H1 (cell line): ENCODE measurements at regions not wholly inside any gene's neighbourhood (a gene's known extent, or its start where the extent isn't known, plus 50 kb on each side); places are given as distances from the start of the nearest gene placed in this dataset.

Experiments used
- CTCF ChIA-PET: fragments of 300-600 bp; sonication (Branson Sonifier 250); formaldehyde crosslinking; loops from one replicate; lab custom pipeline; 2021; ENCODE audit not compliant: partially characterized antibody; lab: Charles Lee
- POLR2A ChIA-PET: fragments of 300-600 bp; sonication (Branson Sonifier 250); formaldehyde crosslinking; loops from one replicate; lab custom pipeline; 2021; ENCODE audit warnings: inconsistent platforms; ENCODE audit not compliant: partially characterized antibody; lab: Charles Lee
- DNase-seq, 2 experiments: peaks; one replicate each; pipeline versions ENCODE4 v3.0.0 to v3.0.0-alpha.2; 2010 to 2022; ENCODE audit warnings: low spot score in 2 of 2, low read depth in 1 of 2, mixed read lengths in 1 of 2
- FAIRE-seq: peaks from 2 replicates; lab custom pipeline; 2011; peaks lifted over from hg19 to GRCh38; lab: Jason Lieb, UNC
- H2AFZ ChIP-seq: 2 replicates; pipeline ENCODE4 v1.8.1; 2012; ENCODE audit warnings: low read length, inconsistent platforms
- H2AK5ac ChIP-seq: 2 replicates; pipeline ENCODE4 v1.6.1; 2013; ENCODE audit warnings: low read depth, low read length
- H2BK120ac ChIP-seq: replicated peaks from 2 replicates; pipeline ENCODE3; 2013; ENCODE audit warnings: low read depth, low read length, inconsistent platforms
- H2BK12ac ChIP-seq: 2 replicates; pipeline ENCODE4 v1.6.1; 2013; ENCODE audit warnings: low read depth, low read length
- H2BK15ac ChIP-seq: 2 replicates; pipeline ENCODE4 v1.6.1; 2013; ENCODE audit warnings: low read length
- H2BK20ac ChIP-seq: 2 replicates; pipeline ENCODE4 v1.6.1; 2013; ENCODE audit warnings: low read length
- H2BK5ac ChIP-seq: 2 replicates; pipeline ENCODE4 v1.6.1; 2013; ENCODE audit warnings: low read depth, low read length
- H3K14ac ChIP-seq: 2 replicates; pipeline ENCODE4 v1.6.1; 2013; ENCODE audit warnings: inconsistent platforms; ENCODE audit not compliant: insufficient read length
- H3K18ac ChIP-seq: 2 replicates; pipeline ENCODE4 v1.6.1; 2013; ENCODE audit warnings: low read length; ENCODE audit errors: extremely low read depth
- H3K23ac ChIP-seq: 2 replicates; pipeline ENCODE4 v1.6.1; 2013; ENCODE audit warnings: inconsistent platforms; ENCODE audit not compliant: insufficient read length
- H3K23me2 ChIP-seq: 2 replicates; pipeline ENCODE4 v1.6.1; 2013; ENCODE audit warnings: low read depth, low read length
- H3K27ac ChIP-seq: 2 replicates; pipeline ENCODE4 v1.6.1; 2011; ENCODE audit warnings: low read depth, low read length, inconsistent platforms
- H3K27me3 ChIP-seq, 4 experiments: replicated peaks in 1 of 4; 1 replicate in 1 of 4; 2 replicates in 3 of 4; pipeline versions ENCODE4 v1.6.1 to v1.8.1; 2011 to 2013; ENCODE audit warnings: low read length in 3 of 4, mild to moderate bottlenecking in 3 of 4, inconsistent platforms in 2 of 4, mixed read lengths in 2 of 4, moderate library complexity in 1 of 4; ENCODE audit not compliant: control insufficient read depth in 3 of 4, insufficient read depth in 3 of 4; ENCODE audit errors: extremely low read depth in 1 of 4
- H3K36me3 ChIP-seq, 4 experiments: 2 replicates each; pipeline versions ENCODE4 v1.6.1 to v1.8.1; 2011 to 2013; ENCODE audit warnings: mild to moderate bottlenecking in 4 of 4, low read length in 3 of 4, moderate library complexity in 2 of 4, control low read depth in 1 of 4, inconsistent platforms in 1 of 4; ENCODE audit not compliant: insufficient read depth in 4 of 4, control insufficient read depth in 2 of 4
- H3K4ac ChIP-seq: replicated peaks from 2 replicates; pipeline ENCODE3; 2013; ENCODE audit warnings: low read length, low read depth, mixed read lengths, inconsistent platforms; ENCODE audit not compliant: insufficient read length
- H3K4me1 ChIP-seq, 4 experiments: replicated peaks in 1 of 4; 1 replicate in 1 of 4; 2 replicates in 3 of 4; pipeline versions ENCODE4 v1.6.1 to v1.8.1; 2011 to 2013; ENCODE audit warnings: low read length in 3 of 4, inconsistent platforms in 2 of 4, mixed read lengths in 1 of 4; ENCODE audit not compliant: insufficient read depth in 4 of 4, control insufficient read depth in 3 of 4
- H3K4me2 ChIP-seq, 2 experiments: 2 replicates each; pipeline versions ENCODE4 v1.6.1 to v1.8.1; 2011 to 2013; ENCODE audit warnings: low read depth in 2 of 2, low read length in 2 of 2, control low read depth in 1 of 2, inconsistent platforms in 1 of 2, mild to moderate bottlenecking in 1 of 2; ENCODE audit not compliant: insufficient read depth in 1 of 2
- H3K4me3 ChIP-seq, 4 experiments: fragments of 200-600, 300-600 bp in 1 of 4; sonication (generic), shearing (Covaris generic), sonication (Bioruptor Twin) in 1 of 4; 2 replicates each; pipeline versions ENCODE4 v1.5.1 to v1.8.1; 2011 to 2016; ENCODE audit warnings: low read length in 4 of 4, low read depth in 3 of 4, control low read depth in 2 of 4, inconsistent platforms in 2 of 4, mild to moderate bottlenecking in 2 of 4, mixed read lengths in 1 of 4, moderate library complexity in 1 of 4; ENCODE audit not compliant: insufficient read depth in 2 of 4; ENCODE audit errors: extremely low read depth in 1 of 4
- H3K56ac ChIP-seq: replicated peaks from 2 replicates; pipeline ENCODE3; 2013; ENCODE audit warnings: low read depth, mild to moderate bottlenecking, mixed read lengths, low read length, inconsistent platforms; ENCODE audit not compliant: insufficient read length
- H3K79me1 ChIP-seq: 2 replicates; pipeline ENCODE4 v1.6.1; 2013; ENCODE audit warnings: low read depth, low read length, control low read depth
- H3K79me2 ChIP-seq, 2 experiments: 2 replicates each; pipeline versions ENCODE4 v1.6.1 to v1.8.1; 2012 to 2013; ENCODE audit warnings: low read length in 2 of 2, mild to moderate bottlenecking in 2 of 2, inconsistent platforms in 1 of 2; ENCODE audit not compliant: insufficient read depth in 2 of 2, control insufficient read depth in 1 of 2
- H3K9ac ChIP-seq, 4 experiments: replicated peaks in 1 of 4; 1 replicate in 1 of 4; 2 replicates in 3 of 4; pipeline versions ENCODE4 v1.6.1 to v1.8.1; 2011 to 2013; ENCODE audit warnings: low read depth in 3 of 4, low read length in 3 of 4, control low read depth in 2 of 4, mild to moderate bottlenecking in 2 of 4, moderate library complexity in 2 of 4, inconsistent platforms in 1 of 4; ENCODE audit errors: extremely low read depth in 1 of 4
- H3K9me3 ChIP-seq, 2 experiments: 2 replicates each; pipeline versions ENCODE4 v1.6.1 to v1.8.1; 2012 to 2013; ENCODE audit warnings: mild to moderate bottlenecking in 2 of 2, moderate library complexity in 2 of 2, control low read depth in 1 of 2, inconsistent platforms in 1 of 2, low read depth in 1 of 2, low read length in 1 of 2, mixed read lengths in 1 of 2; ENCODE audit not compliant: insufficient read depth in 2 of 2
- H4K20me1 ChIP-seq, 2 experiments: replicated peaks in 1 of 2; 2 replicates each; pipeline versions ENCODE3 to v1.8.1; 2011 to 2013; ENCODE audit warnings: inconsistent platforms in 2 of 2, low read length in 2 of 2, mild to moderate bottlenecking in 1 of 2; ENCODE audit not compliant: insufficient read depth in 2 of 2, control insufficient read depth in 1 of 2
- H4K5ac ChIP-seq: 2 replicates; pipeline ENCODE4 v1.6.1; 2013; ENCODE audit warnings: low read length, low read depth, mixed read lengths, inconsistent platforms; ENCODE audit not compliant: insufficient read length
- H4K8ac ChIP-seq: 2 replicates; pipeline ENCODE4 v1.8.0; 2013; ENCODE audit warnings: mild to moderate bottlenecking, moderate library complexity, low read length, inconsistent platforms; ENCODE audit not compliant: insufficient read depth; ENCODE audit errors: extremely low read depth
- H4K91ac ChIP-seq: replicated peaks from 2 replicates; pipeline ENCODE3; 2013; ENCODE audit warnings: low read length, mixed read lengths, inconsistent platforms; ENCODE audit not compliant: insufficient read length
- MAFK ChIP-seq: IDR thresholded peaks from 2 replicates; pipeline ENCODE4 v1.6.1; 2012; ENCODE audit warnings: low read depth, mild to moderate bottlenecking, improper control_type of control experiment, low read length
- WGBS, 2 experiments: shearing (Covaris generic) in 1 of 2; methylation state at CpG; one replicate each; pipeline versions ENCODE4 v1.1.6 to v1.1.7; 2013 to 2015; ENCODE audit warnings: low lambda C conversion rate in 2 of 2, mixed read lengths in 2 of 2, inconsistent platforms in 1 of 2, low coverage in 1 of 2, missing lambda C conversion rate in 1 of 2; ENCODE audit not compliant: insufficient replicate concordance in 2 of 2, insufficient coverage in 1 of 2, insufficient read length in 1 of 2; ENCODE audit errors: extremely low coverage in 1 of 2, missing lambda C conversion rate in 1 of 2; 5-methylcytosine and 5-hydroxymethylcytosine counted together

- DNase-seq (no peak), FAIRE-seq (no peak)
- no peak overlapping the region for H3K9ac ChIP-seq
- no peak overlapping the region for H3K4me3 ChIP-seq
- H3K36me3 ChIP-seq, result no peaks in the 10 kb centered on the region
- no peak overlapping the region for H2BK120ac ChIP-seq
- H4K8ac ChIP-seq, result no peak overlapping the region
- no peaks in the 10 kb centered on the region for H3K79me2 ChIP-seq
- no peak overlapping the region for H4K5ac ChIP-seq
- no peak for TF ChIP-seq MAFK
- no peaks in the 10 kb centered on the region for H3K9me3 ChIP-seq
- no peak overlapping the region for H3K14ac ChIP-seq
- H2AK5ac ChIP-seq, result no peak overlapping the region
- no peaks in the 10 kb centered on the region for H3K23me2 ChIP-seq
- no peak overlapping the region for H3K4me2 ChIP-seq
- H3K18ac ChIP-seq, result no peak overlapping the region
- H2BK5ac ChIP-seq, result no peak overlapping the region
- no peak overlapping the region for H3K56ac ChIP-seq
- ChIA-PET CTCF (no interaction called here), POLR2A (no interaction called here)
- H2AFZ ChIP-seq, result no peak overlapping the region
- no peak overlapping the region for H2BK15ac ChIP-seq
- H3K23ac ChIP-seq, result no peak overlapping the region
- 95% methylated on average over 6 of the region's 6 CpGs; no CpG with 5 or more reads in 1 of the 2 experiments for WGBS, 2 experiments
- H3K4ac ChIP-seq, result no peak overlapping the region
- no peak overlapping the region for H2BK20ac ChIP-seq
- H2BK12ac ChIP-seq, result no peak overlapping the region
- H3K27me3 ChIP-seq, result no peaks in the 10 kb centered on the region
- H4K91ac ChIP-seq, result no peak overlapping the region
- H3K4me1 ChIP-seq, result no peaks in the 10 kb centered on the region
- no peaks in the 10 kb centered on the region for H3K79me1 ChIP-seq
- no peaks in the 10 kb centered on the region for H4K20me1 ChIP-seq
- H3K27ac ChIP-seq, result no peak overlapping the region
These were observed 53.0 kb upstream of the RAB18 start for GRCh38 chr10:27451054-27451453.
